Epidermal melanocyte (primary cell): ENCODE measurements at regions not wholly inside any gene's neighbourhood (a gene's known extent, or its start where the extent isn't known, plus 50 kb on each side); places are given as distances from the start of the nearest gene placed in this dataset.

Source experiments
- DNase-seq: peaks from one replicate; pipeline ENCODE4 v3.0.0; 2011; ENCODE audit warnings: low spot score; ENCODE audit not compliant: insufficient read length

GRCh38 chr12:13390381-13390861, 193.9 kb downstream of the EMP1 start:
- no peak for DNase-seq

GRCh38 chr12:13387101-13387500, 190.6 kb downstream of the EMP1 start:
- DNase-seq: no peak

- DNase-seq: no peak
These were observed 190.0 kb downstream of the EMP1 start for GRCh38 chr12:13386323-13387039.

- DNase-seq: no peak
These were observed 186.9 kb downstream of the EMP1 start for GRCh38 chr12:13383379-13383778.

- no peak for DNase-seq
These were observed 183.8 kb downstream of the EMP1 start for GRCh38 chr12:13380297-13380696.

- DNase-seq: no peak
These were observed 183.1 kb downstream of the EMP1 start for GRCh38 chr12:13379531-13380188.

- DNase-seq: no peak
These were observed 181.2 kb downstream of the EMP1 start for GRCh38 chr12:13377698-13378097.

GRCh38 chr12:13376610-13377373, 180.3 kb downstream of the EMP1 start:
- DNase-seq: no peak

GRCh38 chr12:13375583-13376345, 179.2 kb downstream of the EMP1 start:
- no peak for DNase-seq

GRCh38 chr12:13374793-13375192, 178.3 kb downstream of the EMP1 start:
- no peak for DNase-seq

GRCh38 chr12:13373803-13374202, 177.3 kb downstream of the EMP1 start:
- DNase-seq: no peak

GRCh38 chr12:13373131-13373530, 176.6 kb downstream of the EMP1 start:
- no peak for DNase-seq

GRCh38 chr12:13372386-13372785, 175.9 kb downstream of the EMP1 start:
- no peak for DNase-seq

GRCh38 chr12:13371797-13372196, 175.3 kb downstream of the EMP1 start:
- DNase-seq: no peak

GRCh38 chr12:13371367-13371766, 174.8 kb downstream of the EMP1 start:
- DNase-seq: no peak

- no peak for DNase-seq
These were observed 173.0 kb downstream of the EMP1 start for GRCh38 chr12:13369474-13370056.

- DNase-seq: no peak
These were observed 172.4 kb downstream of the EMP1 start for GRCh38 chr12:13368971-13369370.

- DNase-seq: no peak
These were observed 171.9 kb downstream of the EMP1 start for GRCh38 chr12:13368431-13368830.

- DNase-seq: no peak
These were observed 171.4 kb downstream of the EMP1 start for GRCh38 chr12:13367973-13368372.

GRCh38 chr12:13365748-13366366, 169.3 kb downstream of the EMP1 start:
- no peak for DNase-seq
